ENCODE measurements at regions not wholly inside any gene's neighbourhood (a gene's known extent, or its start where the extent isn't known, plus 50 kb on each side); places are given as distances from the start of the nearest gene placed in this dataset.
A peak's percentile ranks its signal among the peaks of the same experiment; 100 is the strongest.

DNA sequence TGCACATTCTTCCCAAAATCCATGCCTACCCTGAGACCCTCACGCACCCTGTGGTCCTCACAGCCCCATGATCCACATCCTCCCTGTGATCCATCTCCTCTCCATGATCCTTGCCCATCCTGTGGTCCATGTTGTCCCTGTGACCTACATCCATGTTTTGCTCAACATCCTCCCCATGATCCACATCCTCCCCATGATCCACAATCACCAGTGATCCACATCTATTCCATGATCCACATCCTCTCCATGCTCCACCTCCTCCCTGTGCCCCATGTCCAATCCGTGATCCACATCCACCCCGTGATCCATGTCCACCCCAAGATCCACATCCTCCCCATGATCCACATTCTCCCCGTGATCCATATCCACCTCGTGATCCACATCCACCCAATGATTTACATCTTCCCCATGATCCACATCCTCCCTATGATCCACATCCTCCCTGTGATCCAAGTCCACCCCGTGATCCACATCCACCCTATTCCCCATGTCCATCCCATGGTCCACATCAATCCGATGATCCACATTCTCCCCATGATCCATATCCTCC is 281.2 kb downstream of the MYCN start:
- no peaks in the 10 kb centered on the region for H3K79me2 ChIP-seq (ENCODE audit: control insufficient read depth in 1 of 2, insufficient read depth in 2 of 2, low read length in 2 of 2)
- no peaks in the 10 kb centered on the region for H3K27me3 ChIP-seq (replicated peaks in 1 of 4; ENCODE audit: control insufficient read depth in 3 of 4, extremely low read depth in 1 of 4, insufficient read depth in 3 of 4, low read length in 3 of 4)
- no peak overlapping the region for H3K23ac ChIP-seq (ENCODE audit: insufficient read length)
- peak overlapping the region; percentile 96 for H2BK15ac ChIP-seq (ENCODE audit: low read length)
- no peaks in the 10 kb centered on the region for H3K36me3 ChIP-seq (ENCODE audit: control insufficient read depth in 2 of 4, insufficient read depth in 4 of 4, low read length in 3 of 4)
- no peak overlapping the region; a peak in 1 of 7 replicates for H3K9ac ChIP-seq (replicated peaks in 1 of 4; ENCODE audit: extremely low read depth in 1 of 4, low read depth in 3 of 4, low read length in 3 of 4)
- peaks cover 0 to 18% (median 5%) of the 10 kb centered on the region in 4 experiments; a peak in 5 of 7 replicates for H3K4me1 ChIP-seq (replicated peaks in 1 of 4; ENCODE audit: control insufficient read depth in 3 of 4, insufficient read depth in 4 of 4, low read length in 3 of 4)
- CTCF ChIA-PET (ENCODE audit: partially characterized antibody), result interaction anchor here (1.2 to 1.4 kb wide), 2 partner anchors 243 to 282 kb away, joined by 3 read pairs; no protein-coding TSS in a partner anchor
- H3K14ac ChIP-seq (ENCODE audit: insufficient read length), result no peak overlapping the region
- no peak for DNase-seq (ENCODE audit: low read depth in 1 of 2, low spot score in 2 of 2)
- H2AK5ac ChIP-seq (ENCODE audit: low read depth, low read length), result peak overlapping the region; percentile 94
- no peak overlapping the region for H2AFZ ChIP-seq (ENCODE audit: low read length)
- FAIRE-seq, result no peak
- H2BK12ac ChIP-seq (ENCODE audit: low read depth, low read length), result peak overlapping the region; percentile 94; the same call in 1 of the 2 replicates
- H4K8ac ChIP-seq (ENCODE audit: extremely low read depth, insufficient read depth, low read length), result no peak overlapping the region
- H4K20me1 ChIP-seq (replicated peaks in 1 of 2; ENCODE audit: control insufficient read depth in 1 of 2, insufficient read depth in 2 of 2, low read length in 2 of 2), result no peaks in the 10 kb centered on the region
- 0 out of 2 replicates have a peak overlapping the region, but pooled peaks have one; percentile 10 for H3K18ac ChIP-seq (ENCODE audit: extremely low read depth, low read length)
- POLR2A ChIA-PET (ENCODE audit: partially characterized antibody), result no interaction called here
- no peak overlapping the region for H4K5ac ChIP-seq (ENCODE audit: insufficient read length, low read depth, low read length)
- no peak overlapping the region for H3K4me2 ChIP-seq (ENCODE audit: insufficient read depth in 1 of 2, low read depth in 2 of 2, low read length in 2 of 2)
- no peaks in the 10 kb centered on the region for H3K79me1 ChIP-seq (ENCODE audit: low read depth, low read length)
- no peak overlapping the region for H2BK5ac ChIP-seq (ENCODE audit: low read depth, low read length)
- H3K27ac ChIP-seq (ENCODE audit: low read depth, low read length), result no peak overlapping the region
- H3K23me2 ChIP-seq (ENCODE audit: low read depth, low read length), result no peaks in the 10 kb centered on the region
- peak overlapping the region; percentile 36 for H4K91ac ChIP-seq (replicated peaks; ENCODE audit: insufficient read length, low read length)
- no peak overlapping the region for H3K56ac ChIP-seq (replicated peaks; ENCODE audit: insufficient read length, low read depth, low read length)
- 80% methylated on average over 7 of the region's 7 CpGs; no CpG with 5 or more reads in 1 of the 2 experiments for WGBS, 2 experiments (ENCODE audit: extremely low coverage in 1 of 2, insufficient coverage in 1 of 2, insufficient read length in 1 of 2, insufficient replicate concordance in 2 of 2, low coverage in 1 of 2, low lambda C conversion rate in 2 of 2, missing lambda C conversion rate in 1 of 2)
- peak overlapping the region; percentile 24 for H3K4ac ChIP-seq (replicated peaks; ENCODE audit: insufficient read length, low read depth, low read length)
- no peak overlapping the region for H3K4me3 ChIP-seq (ENCODE audit: extremely low read depth in 1 of 4, insufficient read depth in 2 of 4, low read depth in 3 of 4, low read length in 4 of 4)
- H3K9me3 ChIP-seq (ENCODE audit: insufficient read depth in 2 of 2, low read depth in 1 of 2, low read length in 1 of 2), result no peaks in the 10 kb centered on the region
- TF ChIP-seq SIRT6 (IDR thresholded peaks at IDR 0.05; ENCODE audit: low read length) (no peak), NANOG (IDR thresholded peaks at IDR 0.05; ENCODE audit: insufficient read depth, low read depth, low read length, poor library complexity, severe bottlenecking) (no peak), JUND (IDR thresholded peaks at IDR 0.05; ENCODE audit: low read length) (no peak)
- no peak overlapping the region for H2BK120ac ChIP-seq (replicated peaks; ENCODE audit: low read depth, low read length)
- H2BK20ac ChIP-seq (ENCODE audit: low read length), result 0 out of 2 replicates have a peak overlapping the region, but pooled peaks have one; percentile 34

All from H1 (cell line).